ENCODE measurements at regions not wholly inside any gene's neighbourhood (a gene's known extent, or its start where the extent isn't known, plus 50 kb on each side); places are given as distances from the start of the nearest gene placed in this dataset.

DNA sequence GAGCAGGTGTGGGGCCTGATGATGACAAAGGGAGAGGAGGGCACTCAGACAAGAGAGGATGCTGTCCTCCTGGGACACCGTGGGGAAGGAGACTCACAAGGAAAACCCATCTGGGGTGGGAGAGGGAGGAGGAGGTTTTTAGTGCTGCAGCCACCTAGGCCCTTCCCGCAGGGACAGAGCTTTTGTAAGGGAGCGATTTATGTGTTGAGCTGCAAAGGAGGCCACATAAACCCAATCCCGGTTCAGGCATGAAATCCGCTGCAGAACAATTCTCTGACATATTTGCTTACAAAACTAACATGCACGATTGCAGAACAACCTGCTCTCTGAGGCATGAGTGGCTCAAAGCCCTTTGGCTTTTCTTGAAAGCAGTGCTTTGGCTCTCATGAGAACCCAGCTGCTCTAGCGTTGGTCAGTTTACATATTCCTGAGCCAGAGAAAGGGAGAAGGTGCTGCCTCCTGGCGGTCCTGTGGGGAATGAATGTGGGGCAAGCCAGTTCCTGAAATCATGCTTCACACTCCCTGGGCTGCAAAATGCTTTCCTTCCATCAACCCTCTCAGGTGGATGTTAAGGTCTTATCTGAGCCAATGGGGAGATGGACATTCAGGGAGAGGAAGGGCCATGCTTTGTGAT lies 122.4 kb upstream of the NLRP1 start:
- 63% methylated on average over 8 of the region's 8 CpGs for WGBS
- no peak overlapping the region for H3K27ac ChIP-seq (ENCODE audit: low read depth in 1 of 2, low read length in 2 of 2)
- no peak overlapping the region for H3K9ac ChIP-seq (ENCODE audit: low read depth in 1 of 2, low read length in 2 of 2)
- peak; percentile 48 for DNase-seq (ENCODE audit: low spot score)
- H3K36me3 ChIP-seq (ENCODE audit: control insufficient read depth in 4 of 4, insufficient read depth in 3 of 4, low read depth in 1 of 4, low read length in 3 of 4), result no peaks in the 10 kb centered on the region
- no peaks in the 10 kb centered on the region for H3K27me3 ChIP-seq (ENCODE audit: control insufficient read depth in 4 of 4, insufficient read depth in 4 of 4, low read length in 3 of 4)
- no peak overlapping the region for H3K4me3 ChIP-seq (ENCODE audit: low read depth in 1 of 3, low read length in 3 of 3)
- no peaks in the 10 kb centered on the region for H3K4me1 ChIP-seq (ENCODE audit: control insufficient read depth in 4 of 4, insufficient read depth in 4 of 4, low read length in 3 of 4)
- TF ChIP-seq JUND (IDR thresholded peaks at IDR 0.05) (no peak), RXRA (IDR thresholded peaks at IDR 0.05) (no peak), MAX (IDR thresholded peaks at IDR 0.05) (no peak), RAD21 (IDR thresholded peaks at IDR 0.05) (peak; percentile 57 to 72), NR2F2 (IDR thresholded peaks at IDR 0.05) (no peak), EGR1 (IDR thresholded peaks at IDR 0.05; ENCODE audit: low read depth in 2 of 2) (no peak)
- TF ChIP-seq, protein P1, sequence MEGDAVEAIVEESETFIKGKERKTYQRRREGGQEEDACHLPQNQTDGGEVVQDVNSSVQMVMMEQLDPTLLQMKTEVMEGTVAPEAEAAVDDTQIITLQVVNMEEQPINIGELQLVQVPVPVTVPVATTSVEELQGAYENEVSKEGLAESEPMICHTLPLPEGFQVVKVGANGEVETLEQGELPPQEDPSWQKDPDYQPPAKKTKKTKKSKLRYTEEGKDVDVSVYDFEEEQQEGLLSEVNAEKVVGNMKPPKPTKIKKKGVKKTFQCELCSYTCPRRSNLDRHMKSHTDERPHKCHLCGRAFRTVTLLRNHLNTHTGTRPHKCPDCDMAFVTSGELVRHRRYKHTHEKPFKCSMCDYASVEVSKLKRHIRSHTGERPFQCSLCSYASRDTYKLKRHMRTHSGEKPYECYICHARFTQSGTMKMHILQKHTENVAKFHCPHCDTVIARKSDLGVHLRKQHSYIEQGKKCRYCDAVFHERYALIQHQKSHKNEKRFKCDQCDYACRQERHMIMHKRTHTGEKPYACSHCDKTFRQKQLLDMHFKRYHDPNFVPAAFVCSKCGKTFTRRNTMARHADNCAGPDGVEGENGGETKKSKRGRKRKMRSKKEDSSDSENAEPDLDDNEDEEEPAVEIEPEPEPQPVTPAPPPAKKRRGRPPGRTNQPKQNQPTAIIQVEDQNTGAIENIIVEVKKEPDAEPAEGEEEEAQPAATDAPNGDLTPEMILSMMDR (IDR thresholded peaks at IDR 0.05; ENCODE audit: low read depth, low read length, missing input control), result peak; percentile 61
- peaks cover 4 to 9% (median 7%) of the 10 kb centered on the region in 4 donors for H3K9me3 ChIP-seq (ENCODE audit: control insufficient read depth in 4 of 4, low read length in 3 of 4)

GRCh38 chr17:5707482-5707881 lies 123.2 kb upstream of the NLRP1 start:
- H3K4me1 ChIP-seq (ENCODE audit: control insufficient read depth in 4 of 4, insufficient read depth in 4 of 4, low read length in 3 of 4), result no peaks in the 10 kb centered on the region
- DNase-seq (ENCODE audit: low spot score), result no peak
- H3K9ac ChIP-seq (ENCODE audit: low read depth in 1 of 2, low read length in 2 of 2), result no peak overlapping the region
- TF ChIP-seq JUND (IDR thresholded peaks at IDR 0.05) (no peak), EGR1 (IDR thresholded peaks at IDR 0.05; ENCODE audit: low read depth in 2 of 2) (no peak), FOXA2 (IDR thresholded peaks at IDR 0.05) (no peak), HNF4G (IDR thresholded peaks at IDR 0.05) (no peak), RAD21 (IDR thresholded peaks at IDR 0.05) (no peak), ZBTB33 (IDR thresholded peaks at IDR 0.05) (no peak), RXRA (IDR thresholded peaks at IDR 0.05) (no peak), TAF1 (conservative IDR thresholded peaks at IDR 0.05) (no peak), GABPA (IDR thresholded peaks at IDR 0.05 in 1 of 2, conservative IDR thresholded peaks at IDR 0.05 in 1 of 2) (no peak), MAX (IDR thresholded peaks at IDR 0.05) (no peak), REST (IDR thresholded peaks at IDR 0.05) (no peak), FOXA1 (IDR thresholded peaks at IDR 0.05) (no peak), NR2F2 (IDR thresholded peaks at IDR 0.05) (no peak), SP1 (IDR thresholded peaks at IDR 0.05) (no peak)
- TF ChIP-seq, protein P1 (IDR thresholded peaks at IDR 0.05; ENCODE audit: low read depth, low read length, missing input control), result no peak
- H3K4me3 ChIP-seq (ENCODE audit: low read depth in 1 of 3, low read length in 3 of 3), result no peak overlapping the region
- H3K36me3 ChIP-seq (ENCODE audit: control insufficient read depth in 4 of 4, insufficient read depth in 3 of 4, low read depth in 1 of 4, low read length in 3 of 4), result no peaks in the 10 kb centered on the region
- WGBS, result 95% methylated on average over 5 of the region's 5 CpGs
- peaks cover 3 to 6% (median 5%) of the 10 kb centered on the region in 4 donors for H3K9me3 ChIP-seq (ENCODE audit: control insufficient read depth in 4 of 4, low read length in 3 of 4)
- H3K27ac ChIP-seq (ENCODE audit: low read depth in 1 of 2, low read length in 2 of 2), result no peak overlapping the region
- no peaks in the 10 kb centered on the region for H3K27me3 ChIP-seq (ENCODE audit: control insufficient read depth in 4 of 4, insufficient read depth in 4 of 4, low read length in 3 of 4)
